DMS 273 treated with DMSO at 0.1 percent for 48 hours (cell line): ENCODE measurements at regions not wholly inside any gene's neighbourhood (a gene's known extent, or its start where the extent isn't known, plus 50 kb on each side); places are given as distances from the start of the nearest gene placed in this dataset.
"Not testable (repeated sequence)": the region's sequence is repeated elsewhere in the genome, so short reads cannot be mapped to it uniquely, and the experiment has no call there.

Experiments used
- DNase-seq: peaks from one replicate; lab custom pipeline; 2025; lab: John Stamatoyannopoulos, UW

DNA sequence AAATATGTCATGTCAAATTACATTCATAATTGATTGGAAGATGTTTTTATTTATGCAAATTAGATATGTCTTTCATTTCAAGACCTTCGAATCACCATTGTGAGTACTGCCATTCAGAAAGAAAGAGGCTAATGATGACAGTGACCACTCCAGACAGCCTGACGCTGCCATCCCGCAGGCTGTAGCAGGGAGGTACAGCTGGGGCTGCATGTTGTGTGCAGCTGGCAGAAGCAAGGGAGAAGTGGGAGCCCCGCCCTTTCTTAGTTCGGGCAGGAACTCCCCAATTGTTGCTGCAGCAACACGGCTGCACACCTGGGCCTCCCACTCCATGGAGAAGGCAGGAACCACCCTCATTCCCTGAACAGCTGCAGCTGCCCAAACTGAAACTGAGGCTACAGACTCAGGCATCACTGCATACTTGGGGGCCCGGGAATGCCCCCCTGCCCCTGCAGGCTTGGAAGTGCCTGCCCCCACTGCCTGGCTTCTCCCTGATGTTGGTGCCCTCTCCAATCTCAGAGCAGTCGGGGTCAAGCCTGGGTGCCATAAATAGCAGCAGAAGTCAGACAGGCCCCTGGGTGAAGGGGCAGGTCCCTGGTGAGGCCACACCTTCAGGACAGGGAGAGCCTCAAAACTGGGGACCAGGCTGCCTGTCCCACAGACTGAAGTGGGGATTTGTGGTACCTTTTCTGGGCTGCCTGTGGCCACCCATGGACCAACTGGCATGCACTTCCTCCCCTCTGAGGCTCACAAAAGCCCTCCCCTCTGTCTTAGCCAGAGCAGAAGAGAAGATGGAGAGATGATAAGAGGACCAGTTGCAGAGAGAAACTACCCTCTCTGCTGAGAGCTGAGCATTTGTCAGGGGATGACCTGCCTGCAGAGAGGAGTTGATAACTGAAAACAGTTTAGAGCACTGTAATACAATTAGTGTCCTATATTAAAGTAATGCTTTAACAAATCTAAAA lies 964.6 kb downstream of the SI start:
- DNase-seq = no peak

DNA sequence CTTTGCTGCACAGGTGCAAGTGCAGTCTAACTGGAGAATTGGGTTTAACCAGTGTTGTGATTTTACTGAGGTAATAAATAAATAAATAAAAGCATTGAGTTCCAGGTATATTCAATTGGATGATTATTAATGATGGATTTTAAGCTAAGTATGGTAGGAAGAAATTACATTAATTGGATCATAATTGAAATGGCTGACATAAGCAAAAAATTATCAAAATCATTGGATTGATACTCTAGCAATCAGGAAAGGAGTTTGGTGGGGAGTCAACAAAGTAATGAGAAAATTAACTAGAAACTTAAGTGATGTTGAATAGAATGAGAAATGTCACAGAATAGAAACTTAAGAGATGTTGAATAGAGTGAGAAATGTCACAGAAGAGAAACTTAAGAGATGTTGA lies 981.9 kb downstream of the SI start:
- no peak for DNase-seq

DNA sequence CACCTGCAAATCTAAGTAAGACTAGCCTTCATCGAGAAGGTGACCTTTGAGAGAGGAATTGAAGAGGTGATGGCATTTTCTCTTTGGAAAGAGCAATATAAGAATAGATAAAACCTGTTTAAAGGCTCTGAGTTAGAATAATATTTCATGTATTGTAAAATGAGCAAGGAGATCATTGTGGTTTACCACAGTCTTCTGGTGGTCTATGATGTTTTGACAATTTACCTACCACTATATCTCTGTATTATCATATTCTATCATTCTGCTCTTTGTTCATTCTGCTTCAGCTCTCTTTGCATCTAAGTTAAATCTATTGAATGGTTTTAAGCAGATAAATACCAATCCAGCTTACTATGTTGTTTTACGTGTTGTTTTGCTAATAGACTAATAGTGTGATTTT lies 982.3 kb downstream of the SI start:
- DNase-seq = no peak

DNA sequence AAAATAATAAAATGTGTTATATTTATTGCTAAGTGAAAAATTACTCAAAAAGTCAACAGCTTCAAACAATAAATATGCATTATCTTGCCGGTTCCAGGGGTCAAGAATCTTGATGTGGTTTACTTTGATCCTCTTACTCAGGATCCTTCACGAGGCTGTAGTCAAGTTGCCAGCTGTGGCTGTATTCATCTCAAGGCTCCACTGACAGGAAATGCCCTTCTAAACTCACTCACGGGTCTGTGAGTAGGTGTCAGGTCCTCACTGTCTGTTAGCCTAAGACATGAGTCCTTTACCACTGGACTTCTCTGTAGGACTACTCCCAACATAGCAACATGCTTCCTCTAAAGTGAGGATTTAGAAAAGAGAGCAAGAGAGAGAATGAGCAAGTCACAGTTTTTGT lies 983.0 kb downstream of the SI start:
- DNase-seq = no peak

DNA sequence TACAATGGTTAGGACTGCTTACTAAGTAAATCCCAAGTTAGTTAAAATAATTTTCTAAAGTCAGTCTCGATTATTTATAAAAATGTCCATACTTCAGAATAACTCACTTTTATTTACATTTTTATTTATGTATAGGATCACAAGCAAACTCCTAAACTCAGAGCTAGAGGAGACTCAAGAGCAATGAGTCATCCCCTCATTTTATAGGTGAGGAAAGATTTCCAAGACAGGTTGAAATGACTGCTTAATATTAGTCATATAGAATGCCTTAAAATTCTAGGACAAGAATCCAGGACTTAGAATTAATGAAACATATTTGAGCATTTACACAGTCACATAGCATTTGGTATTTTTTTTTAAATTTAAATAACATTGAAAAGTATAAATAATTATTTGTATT lies 983.8 kb downstream of the SI start:
- no peak for DNase-seq

DNA sequence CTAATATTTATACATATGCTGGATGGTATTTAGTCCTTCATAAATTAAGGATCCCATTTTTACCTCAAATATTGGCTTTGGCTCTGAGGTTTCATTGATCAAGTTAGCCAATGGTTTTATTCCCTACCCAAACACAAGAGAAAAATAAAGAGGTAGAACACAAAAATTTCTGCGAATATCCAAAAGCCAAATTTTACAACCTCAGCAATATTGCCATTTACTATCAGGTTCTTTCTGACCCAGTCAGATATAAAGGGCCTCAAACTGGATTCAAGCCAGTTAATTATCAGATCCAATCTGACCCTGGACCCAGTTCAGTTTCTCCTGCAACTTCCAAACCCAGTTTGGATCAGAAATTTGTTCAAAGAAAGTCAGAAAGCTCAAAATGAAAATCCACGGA lies 998.1 kb downstream of the SI start:
- DNase-seq = no peak

DNA sequence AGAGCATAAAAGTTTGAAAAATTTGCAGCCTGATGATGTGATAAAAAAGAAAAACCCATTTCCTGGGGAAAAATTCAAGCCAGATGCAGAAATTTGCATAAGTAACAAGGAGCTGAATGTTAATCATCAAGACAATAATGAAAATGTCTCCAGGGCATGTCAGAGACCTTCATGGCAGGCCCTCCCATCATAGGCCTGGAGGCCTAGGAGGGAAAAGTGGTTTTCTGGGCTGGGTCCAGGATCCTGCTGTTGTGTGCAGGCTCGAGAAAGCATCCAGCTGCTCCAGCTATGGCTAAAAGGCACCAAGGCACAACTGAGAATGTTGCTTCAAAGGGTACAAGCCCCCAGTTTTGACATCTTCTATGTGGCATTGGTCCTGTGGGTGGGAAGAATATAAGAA lies 1014.0 kb downstream of the SI start:
- DNase-seq = no peak

DNA sequence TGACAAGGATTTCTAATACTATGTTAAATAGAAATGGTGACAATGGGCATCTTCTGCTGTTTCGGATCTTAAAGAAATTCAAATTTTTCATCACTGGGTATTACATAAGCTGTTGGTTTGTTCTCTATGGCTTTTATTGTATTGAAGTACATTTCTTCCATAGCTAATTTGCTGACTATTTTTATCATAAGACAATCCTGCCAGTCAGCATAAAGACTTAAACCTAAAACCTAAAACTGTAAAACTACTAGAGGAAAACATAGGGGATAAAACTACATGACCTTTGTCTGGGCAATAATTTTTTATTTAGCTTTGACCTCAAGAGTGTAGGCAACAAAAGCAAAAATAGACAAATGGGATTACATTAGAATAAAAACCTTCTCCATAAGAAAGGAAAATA lies 1017.4 kb downstream of the SI start:
- DNase-seq = no peak

DNA sequence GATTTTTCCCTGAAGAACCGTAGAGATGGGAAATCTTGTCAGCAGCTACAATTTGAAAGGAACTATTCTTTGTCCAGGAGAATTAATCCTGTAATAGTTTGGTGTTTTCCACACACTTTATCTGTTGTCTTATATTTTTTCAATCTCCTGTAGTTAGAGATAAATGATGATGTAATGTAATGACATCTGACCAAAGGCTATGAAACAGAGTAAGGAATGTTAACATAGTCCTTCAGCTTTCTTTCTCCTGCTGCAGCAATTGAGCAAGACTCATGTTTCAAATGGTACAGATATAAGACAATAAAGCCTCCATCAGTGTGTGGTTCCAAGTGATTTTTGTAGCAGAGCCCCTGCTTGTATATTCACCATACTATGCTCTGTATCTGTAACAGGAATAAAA lies 1028.4 kb downstream of the SI start:
- DNase-seq = no peak

DNA sequence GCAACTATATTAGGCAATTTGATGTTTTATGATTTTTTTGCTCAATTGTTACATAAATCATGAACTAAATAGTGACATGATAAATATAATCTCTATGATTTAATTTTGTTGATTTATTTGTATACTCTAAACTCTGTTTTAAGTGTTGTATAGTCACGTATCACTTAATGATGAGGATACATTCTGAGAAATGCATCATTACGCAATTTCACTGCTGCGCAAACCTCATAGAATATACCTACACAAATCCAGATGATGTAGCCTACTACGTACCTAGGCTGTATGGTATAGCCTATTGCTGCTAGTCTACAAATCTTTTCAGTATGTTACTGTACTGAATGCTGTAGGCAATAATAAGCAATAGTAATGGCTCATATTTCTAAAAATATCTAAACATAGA lies 1029.8 kb downstream of the SI start:
- no peak for DNase-seq

DNA sequence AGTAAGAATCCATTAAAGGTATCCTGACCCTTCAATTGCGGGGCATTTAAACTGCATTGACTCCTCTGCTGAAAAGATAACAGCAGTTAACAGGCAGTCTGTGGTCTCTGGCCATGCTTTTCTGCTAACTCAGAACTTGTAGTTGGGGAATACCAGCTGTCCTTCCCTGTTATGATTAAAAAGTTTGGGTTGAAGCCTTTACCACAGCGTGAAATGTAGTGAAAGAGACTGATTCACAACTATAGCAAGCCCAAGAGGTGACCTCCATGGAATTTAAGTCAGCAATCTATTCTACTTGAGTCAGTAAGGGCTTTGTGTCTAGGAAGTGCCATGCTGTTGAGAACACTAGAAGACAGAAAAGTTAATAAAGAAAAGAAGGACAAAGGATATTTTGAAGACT lies 1037.3 kb downstream of the SI start:
- no peak for DNase-seq

DNA sequence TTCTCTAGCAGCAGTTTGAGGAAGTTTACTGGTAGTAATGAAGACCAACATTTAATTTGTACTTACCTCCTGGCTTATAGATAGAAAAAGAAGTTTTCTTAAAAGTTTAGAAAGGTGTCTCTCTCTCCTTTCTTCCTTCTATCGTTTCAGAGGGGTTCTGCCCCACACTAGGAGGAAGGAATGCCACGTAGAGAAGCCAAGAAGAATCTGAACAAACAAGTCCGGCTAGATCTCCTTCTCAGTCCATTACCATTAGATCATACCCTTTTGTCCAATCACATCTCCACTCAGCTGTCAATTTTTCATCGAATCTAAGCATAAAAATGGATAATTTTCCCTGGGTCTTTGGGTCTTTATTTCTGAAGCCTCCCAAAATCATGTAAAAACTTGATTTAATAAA lies 1048.1 kb downstream of the SI start:
- no peak for DNase-seq

DNA sequence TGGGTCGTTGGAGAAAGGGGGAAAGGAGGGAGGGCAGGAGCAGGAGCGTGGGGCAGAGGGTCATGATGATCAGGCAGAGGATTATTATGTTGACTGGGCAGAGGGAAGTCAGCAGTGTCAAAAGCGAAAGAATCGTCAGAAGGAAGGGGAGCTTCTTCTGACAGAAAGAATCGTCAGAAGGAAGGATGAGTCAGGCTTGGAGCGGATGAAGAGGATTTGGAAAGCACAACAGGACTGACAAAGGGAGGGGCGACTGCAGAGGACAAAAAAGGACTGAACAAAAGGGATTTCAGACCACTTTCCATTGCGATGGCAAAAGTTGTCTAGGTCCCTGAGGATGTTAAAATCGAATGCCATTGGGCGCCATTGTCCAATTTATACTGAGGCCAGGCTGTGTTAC lies 1053.5 kb downstream of the SI start:
- DNase-seq = no peak

DNA sequence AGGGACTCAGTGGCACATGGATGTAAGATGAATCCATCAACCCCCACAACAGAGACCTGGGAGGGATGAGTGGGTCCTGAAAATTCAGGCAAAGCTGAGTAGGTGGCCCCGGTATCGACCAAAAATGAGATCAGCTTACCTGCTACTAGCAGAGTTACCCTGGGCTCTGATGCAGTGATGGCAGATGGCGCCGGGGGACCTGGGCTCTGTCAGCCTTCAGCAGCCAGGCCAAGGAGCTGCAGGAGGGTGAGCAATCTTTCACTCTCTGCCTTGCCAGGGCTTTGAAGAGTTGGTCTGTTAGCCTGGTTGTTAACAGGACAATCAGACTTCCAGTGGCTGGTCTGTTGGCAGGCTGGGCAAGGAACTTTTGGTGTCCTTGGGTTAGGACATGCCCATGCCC lies 1054.8 kb downstream of the SI start:
- DNase-seq = no peak

DNA sequence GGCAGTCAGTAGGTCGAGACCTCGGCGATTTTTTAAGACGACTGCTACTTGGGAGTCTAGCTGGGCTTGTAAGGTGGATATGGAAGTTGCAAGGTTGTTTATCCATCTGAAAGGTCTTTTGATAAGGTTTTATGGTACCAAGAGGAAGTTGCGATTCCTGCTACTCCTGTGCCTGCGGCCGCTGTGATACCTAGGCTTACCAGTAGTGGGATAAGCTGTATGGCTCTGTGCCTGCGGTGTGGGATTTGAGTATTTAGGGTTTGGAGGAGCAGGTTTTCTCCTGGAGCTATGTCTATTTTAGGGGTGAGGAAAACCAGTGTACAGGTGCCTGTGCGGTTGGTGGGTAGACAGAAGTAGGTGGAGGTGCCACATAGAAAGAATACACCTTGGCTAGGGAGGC lies 1059.8 kb downstream of the SI start:
- no peak for DNase-seq

DNA sequence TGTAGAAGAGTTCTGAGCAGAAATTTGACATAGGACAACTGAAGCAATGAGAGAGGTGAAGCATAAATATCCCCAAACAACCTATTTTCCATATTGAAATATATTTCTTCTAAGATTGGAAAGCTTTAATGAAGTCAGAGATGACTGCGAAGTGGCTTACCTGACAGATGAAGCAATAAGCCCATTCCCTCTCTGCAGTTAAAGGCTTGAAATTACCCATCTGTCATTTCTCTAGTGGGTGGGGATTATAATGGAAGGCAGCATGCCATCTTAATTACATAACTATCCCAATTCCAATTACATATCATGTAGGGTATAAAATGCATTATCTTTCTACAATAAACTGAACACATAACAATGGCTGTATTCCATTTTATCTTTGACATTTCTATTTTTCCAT lies 1070.5 kb downstream of the SI start:
- no peak for DNase-seq

DNA sequence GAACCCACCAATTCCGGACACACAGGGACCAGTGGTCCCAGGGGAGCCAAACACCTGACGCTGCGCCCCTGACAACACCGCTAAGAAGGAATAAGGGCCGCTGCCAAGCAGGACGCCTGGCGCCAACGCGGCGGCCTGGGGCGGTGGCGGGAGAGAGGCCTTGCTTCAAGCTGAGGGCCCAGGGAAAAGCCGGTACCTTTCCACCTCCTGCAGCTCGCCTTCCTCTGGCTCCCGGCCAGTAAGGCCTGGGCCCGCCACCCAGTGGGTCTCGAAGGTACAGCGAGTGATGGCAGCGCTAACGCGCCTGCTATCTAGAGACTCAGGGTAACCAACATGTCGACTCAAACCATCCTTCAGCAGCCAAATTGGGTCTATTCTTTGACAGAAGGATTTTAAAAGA lies 1074.1 kb downstream of the SI start:
- no peak for DNase-seq

DNA sequence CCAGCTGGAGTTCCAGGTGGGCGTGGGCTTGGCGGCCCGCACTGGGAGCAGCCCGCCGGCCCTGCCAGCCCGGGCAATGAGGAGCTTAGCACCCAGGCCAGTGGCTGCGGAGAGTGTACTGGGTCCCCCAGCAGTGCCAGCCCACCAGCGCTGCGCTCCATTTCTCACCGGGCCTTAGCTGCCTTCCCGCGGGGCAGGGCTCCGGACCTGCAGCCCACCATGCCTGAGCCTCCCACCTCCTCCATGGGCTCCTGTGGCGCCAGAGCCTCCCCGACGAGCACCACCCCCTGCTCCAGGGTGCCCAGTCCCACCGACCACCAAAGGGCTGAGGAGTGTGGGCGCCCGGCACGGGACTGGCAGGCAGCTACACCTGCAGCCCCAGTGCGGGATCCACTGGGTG lies 1075.3 kb downstream of the SI start:
- DNase-seq = not testable (repeated sequence)

DNA sequence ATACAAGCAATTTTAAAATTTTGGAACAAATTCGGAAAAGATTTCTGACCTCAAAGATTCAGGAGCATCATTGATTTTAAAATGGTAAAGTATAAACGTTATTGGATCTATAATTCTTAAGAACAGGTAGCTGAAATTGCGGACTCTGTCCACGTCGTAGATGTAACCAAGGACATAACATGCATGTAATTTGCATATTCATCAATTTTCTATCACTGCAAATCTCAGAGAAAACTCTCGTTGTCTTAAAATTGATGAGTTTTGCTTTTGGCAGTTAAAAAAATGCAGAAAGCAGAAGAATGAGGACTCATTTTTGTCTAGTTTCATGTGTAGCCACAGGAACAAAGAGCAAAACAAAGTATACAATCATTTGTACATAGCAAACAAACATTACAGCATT lies 1094.4 kb downstream of the SI start:
- no peak for DNase-seq

DNA sequence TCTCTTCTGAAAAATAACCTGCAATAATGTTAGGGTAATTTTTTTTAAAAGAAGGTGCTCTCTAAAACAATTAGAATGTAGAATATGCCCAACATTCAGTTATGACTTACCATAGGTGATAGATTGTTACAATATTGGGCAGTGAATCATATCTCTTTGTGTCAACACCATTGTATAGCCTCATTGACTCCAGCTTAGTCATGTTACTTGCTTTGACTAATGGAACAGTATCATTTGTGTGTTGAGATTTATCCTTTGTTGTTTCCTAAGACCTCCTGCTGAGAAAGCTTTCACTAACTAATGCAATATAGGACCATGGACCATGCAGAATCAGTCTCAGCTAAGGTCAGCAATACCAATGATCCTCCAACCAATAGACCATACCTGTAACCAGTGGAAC lies 1106.4 kb downstream of the SI start:
- no peak for DNase-seq

DNA sequence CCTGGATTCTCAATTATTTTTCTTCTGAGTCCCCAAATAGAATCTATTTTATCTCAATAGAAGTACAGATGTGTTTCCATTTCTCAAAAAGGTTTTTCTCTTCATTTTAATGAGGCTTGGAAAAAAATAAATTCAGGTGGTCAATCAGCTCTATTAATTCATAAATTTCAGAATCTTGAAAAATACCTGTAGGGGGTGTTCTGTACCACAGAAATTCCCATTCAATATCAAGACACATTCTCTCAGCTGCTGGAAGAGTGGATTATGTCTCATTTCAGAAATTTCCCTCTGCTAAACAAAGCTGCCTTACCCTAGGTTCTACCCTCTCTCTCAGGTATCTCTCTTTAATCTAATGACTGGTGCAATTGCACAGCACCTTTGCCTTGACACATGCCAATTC lies 1121.2 kb downstream of the SI start:
- no peak for DNase-seq

DNA sequence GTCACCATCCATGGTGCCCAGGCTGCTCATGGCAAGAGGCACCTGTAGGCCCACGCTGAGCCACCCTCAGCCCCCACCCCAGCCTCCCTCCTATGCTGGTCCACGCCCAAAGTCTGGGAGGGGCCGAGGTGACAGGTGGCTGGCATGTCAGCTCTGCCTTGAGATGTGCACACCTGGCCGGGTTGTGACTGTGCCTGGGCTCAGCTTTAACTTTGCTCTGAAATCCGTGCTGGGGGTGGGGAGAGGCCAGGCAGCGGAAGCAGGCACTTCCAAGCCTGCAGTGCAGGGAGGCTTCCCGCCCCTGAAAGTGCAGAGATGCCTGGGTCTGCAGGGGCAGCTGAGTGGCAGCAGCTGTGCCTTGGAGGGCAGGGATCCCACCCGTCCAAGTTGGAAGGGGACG lies 1124.8 kb downstream of the SI start:
- DNase-seq = no peak

DNA sequence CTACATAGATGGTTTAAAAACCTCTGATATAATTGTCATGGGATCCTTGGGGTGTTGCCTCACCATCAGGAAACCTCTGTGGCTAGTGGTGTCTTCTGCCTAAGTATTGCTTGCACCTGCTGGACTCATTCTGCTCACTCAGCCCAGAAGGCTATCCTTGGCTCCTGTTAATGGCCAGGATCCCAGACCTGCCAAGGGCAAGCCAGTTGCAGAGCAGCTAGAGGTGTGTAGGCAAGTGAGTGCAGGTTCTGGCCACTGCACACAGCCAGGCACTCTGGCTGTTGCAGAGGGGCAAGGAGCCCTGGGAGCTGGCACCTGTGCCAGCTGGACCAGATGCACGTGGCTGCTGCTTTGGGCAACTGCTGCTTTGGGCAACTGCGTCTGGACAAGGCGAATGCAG lies 1125.8 kb downstream of the SI start:
- DNase-seq = no peak

DNA sequence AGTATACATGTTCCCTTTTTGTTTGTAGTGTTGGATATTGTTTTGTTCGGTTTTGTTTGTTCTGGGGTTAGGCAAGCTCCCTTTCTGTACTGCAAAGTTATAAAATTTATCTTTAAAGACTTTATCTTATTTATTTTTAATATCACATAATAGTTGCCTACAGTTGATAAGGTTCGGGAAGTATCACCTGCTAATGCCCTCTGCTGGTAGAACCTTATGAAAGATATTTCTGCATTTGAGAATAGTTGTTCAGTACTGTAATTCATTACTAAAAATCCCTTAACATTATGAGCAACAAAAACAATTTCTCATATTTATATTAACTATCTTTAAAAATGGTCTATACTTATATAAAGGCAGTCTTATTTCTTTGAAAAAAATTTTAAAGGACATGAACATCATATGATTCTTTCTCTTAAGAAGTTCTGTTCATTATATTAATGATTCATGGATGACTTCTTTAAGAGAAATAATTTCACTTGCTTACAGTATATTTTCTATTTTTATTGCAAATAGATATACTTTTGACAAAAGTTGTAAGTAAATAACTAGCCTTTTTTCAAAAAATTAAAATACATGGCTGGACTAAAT lies 1126.8 kb downstream of the SI start:
- DNase-seq = no peak
